ENCODE measurements at regions not wholly inside any gene's neighbourhood (a gene's known extent, or its start where the extent isn't known, plus 50 kb on each side); places are given as distances from the start of the nearest gene placed in this dataset.

- TF ChIP-seq CTCF (IDR thresholded peaks at IDR 0.05; ENCODE audit: insufficient read depth, low read length): no peak
- DNase-seq (ENCODE audit: low read depth): no peak
- H3K4me3 ChIP-seq (ENCODE audit: low read depth, low read length): no peak overlapping the region
Observed at GRCh38 chr2:193885419-193885818, 1690.7 kb upstream of the TMEFF2 start.

- no peak overlapping the region for H3K4me3 ChIP-seq (ENCODE audit: low read depth, low read length)
- no peak for TF ChIP-seq CTCF (IDR thresholded peaks at IDR 0.05; ENCODE audit: insufficient read depth, low read length)
- DNase-seq (ENCODE audit: low read depth): no peak
Observed at GRCh38 chr2:193883820-193884219, 1689.1 kb upstream of the TMEFF2 start.

- no peak for DNase-seq (ENCODE audit: low read depth)
- H3K4me3 ChIP-seq (ENCODE audit: low read depth, low read length): no peak overlapping the region
- no peak for TF ChIP-seq CTCF (IDR thresholded peaks at IDR 0.05; ENCODE audit: insufficient read depth, low read length)
Observed at GRCh38 chr2:193876980-193877379, 1682.2 kb upstream of the TMEFF2 start.

GRCh38 chr2:193869564-193869963 is 1674.8 kb upstream of the TMEFF2 start:
- TF ChIP-seq CTCF (IDR thresholded peaks at IDR 0.05; ENCODE audit: insufficient read depth, low read length): no peak
- DNase-seq (ENCODE audit: low read depth): no peak
- H3K4me3 ChIP-seq (ENCODE audit: low read depth, low read length): no peak overlapping the region

GRCh38 chr2:193868833-193869232 is 1674.1 kb upstream of the TMEFF2 start:
- H3K4me3 ChIP-seq (ENCODE audit: low read depth, low read length): no peak overlapping the region
- TF ChIP-seq CTCF (IDR thresholded peaks at IDR 0.05; ENCODE audit: insufficient read depth, low read length): no peak
- no peak for DNase-seq (ENCODE audit: low read depth)

- no peak for TF ChIP-seq CTCF (IDR thresholded peaks at IDR 0.05; ENCODE audit: insufficient read depth, low read length)
- H3K4me3 ChIP-seq (ENCODE audit: low read depth, low read length): no peak overlapping the region
Observed at GRCh38 chr2:193868132-193868531, 1673.4 kb upstream of the TMEFF2 start.

GRCh38 chr2:193867454-193867853 is 1672.7 kb upstream of the TMEFF2 start:
- H3K4me3 ChIP-seq (ENCODE audit: low read depth, low read length): no peak overlapping the region
- TF ChIP-seq CTCF (IDR thresholded peaks at IDR 0.05; ENCODE audit: insufficient read depth, low read length): no peak
- no peak for DNase-seq (ENCODE audit: low read depth)

More at GRCh38 chr2:193868132-193868531, 1673.4 kb upstream of the TMEFF2 start:
- no peak for DNase-seq (ENCODE audit: low read depth)

Measured in fibroblast of the aortic adventitia (primary cell).